ENCODE measurements at regions not wholly inside any gene's neighbourhood (a gene's known extent, or its start where the extent isn't known, plus 50 kb on each side); places are given as distances from the start of the nearest gene placed in this dataset.

GRCh38 chr5:16392718-16393117, 72.9 kb downstream of the ZNF622 start:
- POLR2A ChIA-PET = no interaction called here
- no peaks in the 10 kb centered on the region for H3K4me1 Mint-ChIP-seq (ENCODE audit: low read depth)
- peaks cover 1% of the 10 kb centered on the region for H3K36me3 Mint-ChIP-seq (ENCODE audit: low read depth)
- no peak for DNase-seq
- no peak for ATAC-seq
- H3K4me3 Mint-ChIP-seq = no peak overlapping the region
- peaks cover 3% of the 10 kb centered on the region for H3K27me3 Mint-ChIP-seq
- TF ChIP-seq CTCF (IDR thresholded peaks at IDR 0.05) = no peak
- intact Hi-C loops (cut with micrococcal nuclease) = no loop called here
- CTCF ChIA-PET = no interaction called here
- H3K27ac Mint-ChIP-seq = no peak overlapping the region
- H3K9me3 Mint-ChIP-seq = no peaks in the 10 kb centered on the region

GRCh38 chr5:16391858-16392649, 73.5 kb downstream of the ZNF622 start:
- Mint-ChIP-seq H3K27ac (no peak overlapping the region), H3K27me3 (peaks cover 4% of the 10 kb centered on the region), H3K4me1 (ENCODE audit: low read depth) (no peaks in the 10 kb centered on the region), H3K4me3 (no peak overlapping the region), H3K9me3 (no peaks in the 10 kb centered on the region), H3K36me3 (ENCODE audit: low read depth) (peaks cover 1% of the 10 kb centered on the region)
- intact Hi-C loops (cut with micrococcal nuclease) = no loop called here
- no peak for ATAC-seq
- DNase-seq = no peak
- CTCF ChIA-PET = no interaction called here
- TF ChIP-seq CTCF (IDR thresholded peaks at IDR 0.05) = no peak
- POLR2A ChIA-PET = no interaction called here

- CTCF ChIA-PET = no interaction called here
- ATAC-seq (no peak), DNase-seq (no peak)
- intact Hi-C loops (cut with micrococcal nuclease) = no loop called here
- Mint-ChIP-seq H3K4me1 (ENCODE audit: low read depth) (no peaks in the 10 kb centered on the region), H3K9me3 (no peaks in the 10 kb centered on the region), H3K27me3 (peaks cover 7% of the 10 kb centered on the region), H3K4me3 (no peak overlapping the region), H3K27ac (no peak overlapping the region), H3K36me3 (ENCODE audit: low read depth) (no peaks in the 10 kb centered on the region)
- POLR2A ChIA-PET = no interaction called here
- no peak for TF ChIP-seq CTCF (IDR thresholded peaks at IDR 0.05)
Observed at GRCh38 chr5:16390825-16391224, 74.8 kb downstream of the ZNF622 start.

- DNase-seq (no peak), ATAC-seq (no peak)
- no peaks in the 10 kb centered on the region for H3K36me3 Mint-ChIP-seq (ENCODE audit: low read depth)
- H3K27ac Mint-ChIP-seq = no peak overlapping the region
- peaks cover 7% of the 10 kb centered on the region for H3K27me3 Mint-ChIP-seq
- no peaks in the 10 kb centered on the region for H3K4me1 Mint-ChIP-seq (ENCODE audit: low read depth)
- TF ChIP-seq CTCF (IDR thresholded peaks at IDR 0.05) = no peak
- no peak overlapping the region for H3K4me3 Mint-ChIP-seq
- intact Hi-C loops (cut with micrococcal nuclease) = no loop called here
- ChIA-PET POLR2A (no interaction called here), CTCF (no interaction called here)
- no peaks in the 10 kb centered on the region for H3K9me3 Mint-ChIP-seq
Observed at GRCh38 chr5:16385516-16386090, 80.0 kb downstream of the ZNF622 start.

GRCh38 chr5:16384804-16385203, 80.8 kb downstream of the ZNF622 start:
- peaks cover 7% of the 10 kb centered on the region for H3K27me3 Mint-ChIP-seq
- H3K4me1 Mint-ChIP-seq (ENCODE audit: low read depth) = no peaks in the 10 kb centered on the region
- H3K36me3 Mint-ChIP-seq (ENCODE audit: low read depth) = no peaks in the 10 kb centered on the region
- no peak overlapping the region for H3K4me3 Mint-ChIP-seq
- DNase-seq = no peak
- TF ChIP-seq CTCF (IDR thresholded peaks at IDR 0.05) = no peak
- ChIA-PET CTCF (no interaction called here), POLR2A (no interaction called here)
- no peak overlapping the region for H3K27ac Mint-ChIP-seq
- intact Hi-C loops (cut with micrococcal nuclease) = no loop called here
- no peak for ATAC-seq
- no peaks in the 10 kb centered on the region for H3K9me3 Mint-ChIP-seq

Data from activated CD8-positive, alpha-beta T cell treated with anti-CD3 and anti-CD28 coated beads for 36 hours (primary cell).